Right forelimb (tissue), 1 donor: ENCODE measurements at regions not wholly inside any gene's neighbourhood (a gene's known extent, or its start where the extent isn't known, plus 50 kb on each side); places are given as distances from the start of the nearest gene placed in this dataset.
A peak's percentile ranks its signal among the peaks of the same experiment; 100 is the strongest.

Experiments
- DNase-seq: peaks from one replicate; pipeline ENCODE4 v3.0.0-alpha.2; 2018

DNA sequence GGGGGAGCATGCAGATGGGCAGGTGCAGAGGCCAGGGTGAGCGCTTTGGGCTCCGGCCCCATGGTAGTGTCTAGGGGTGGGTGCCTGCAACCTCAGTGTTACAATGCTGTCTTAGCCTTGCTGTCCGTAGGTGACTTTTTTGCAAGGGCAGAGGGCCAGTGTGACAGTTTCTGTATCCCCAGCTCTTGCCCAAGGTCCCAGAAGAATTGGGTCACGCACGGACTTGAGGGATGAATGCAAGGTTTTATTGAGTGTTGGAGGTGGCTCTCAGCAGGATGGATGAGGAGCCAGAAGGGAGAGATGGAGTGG, 492.5 kb downstream of the AGTPBP1 start:
- DNase-seq = no peak

DNA sequence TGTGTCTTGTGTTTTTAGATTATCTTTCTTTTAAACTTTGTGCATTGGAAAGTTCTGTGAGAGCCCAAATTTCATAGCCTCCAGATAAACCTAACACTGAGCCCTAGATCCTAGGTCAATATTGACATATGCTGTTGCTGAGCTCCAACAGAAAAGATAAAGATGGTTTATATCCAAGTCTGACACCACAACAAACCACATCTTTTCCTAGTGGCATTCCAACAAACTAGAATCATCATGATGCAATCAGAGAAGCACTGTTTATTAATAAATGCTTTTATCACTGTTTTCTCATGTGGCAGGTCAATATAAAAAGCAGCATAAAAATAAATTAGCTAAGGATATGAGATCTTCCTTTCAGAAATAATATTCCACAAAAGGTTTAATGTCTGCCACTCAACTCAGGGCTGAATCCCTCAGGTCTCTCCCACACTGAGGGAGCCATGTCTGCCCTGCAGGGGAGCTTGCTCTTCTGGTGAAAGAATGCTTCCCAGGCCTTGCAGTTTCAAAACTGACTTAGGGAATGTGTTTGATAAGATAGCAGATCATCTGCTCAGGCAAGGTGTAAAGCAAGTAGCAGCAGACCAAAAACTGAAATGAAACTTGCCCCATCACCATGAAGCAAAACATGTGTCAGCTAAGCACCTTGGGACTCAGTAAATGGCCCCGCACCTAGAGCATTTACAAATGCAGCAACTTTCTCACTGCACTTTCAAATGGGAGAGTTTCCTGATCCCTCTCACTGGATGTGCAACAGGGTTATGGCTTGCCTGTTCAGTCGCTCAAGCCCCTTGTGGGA, 493.0 kb downstream of the AGTPBP1 start:
- DNase-seq = no peak

DNA sequence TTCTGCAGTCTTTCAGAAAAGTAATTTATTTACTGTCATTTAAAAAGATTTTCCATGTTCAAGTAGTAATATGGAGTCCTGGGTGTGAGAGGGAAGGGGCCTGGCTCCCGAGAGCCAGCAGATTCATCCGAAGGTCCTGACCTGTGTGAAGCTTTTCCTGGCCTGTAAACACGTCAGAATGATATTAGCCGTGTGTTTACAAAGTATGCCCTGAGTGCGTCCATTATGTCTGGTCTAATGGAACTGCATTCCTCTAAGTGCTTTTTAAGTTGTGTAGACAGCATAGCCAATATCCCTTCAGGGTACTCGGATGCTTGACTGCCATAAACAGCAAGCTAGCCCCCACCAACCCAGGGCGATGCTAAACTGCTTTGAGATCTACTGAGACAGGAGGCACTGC, 495.2 kb downstream of the AGTPBP1 start:
- DNase-seq = no peak

DNA sequence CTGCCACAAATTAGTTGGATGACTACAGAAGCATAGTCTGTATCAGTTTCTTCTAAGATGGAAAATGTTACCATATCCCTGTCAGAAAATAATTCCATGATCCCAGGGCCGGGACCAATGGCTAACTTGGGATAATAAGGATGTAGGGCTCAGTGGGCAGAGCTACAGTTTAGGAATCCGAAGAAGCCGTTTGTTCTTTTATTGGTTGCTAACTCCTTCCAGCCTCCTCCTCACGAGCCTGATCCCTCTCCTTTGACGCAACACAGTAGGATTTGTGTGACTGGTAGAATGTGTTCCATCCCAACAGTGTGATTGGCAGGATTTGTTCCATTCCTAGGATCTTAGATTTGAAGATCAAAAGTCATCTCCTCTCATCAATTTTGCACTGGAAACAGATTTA, 496.9 kb downstream of the AGTPBP1 start:
- no peak for DNase-seq

DNA sequence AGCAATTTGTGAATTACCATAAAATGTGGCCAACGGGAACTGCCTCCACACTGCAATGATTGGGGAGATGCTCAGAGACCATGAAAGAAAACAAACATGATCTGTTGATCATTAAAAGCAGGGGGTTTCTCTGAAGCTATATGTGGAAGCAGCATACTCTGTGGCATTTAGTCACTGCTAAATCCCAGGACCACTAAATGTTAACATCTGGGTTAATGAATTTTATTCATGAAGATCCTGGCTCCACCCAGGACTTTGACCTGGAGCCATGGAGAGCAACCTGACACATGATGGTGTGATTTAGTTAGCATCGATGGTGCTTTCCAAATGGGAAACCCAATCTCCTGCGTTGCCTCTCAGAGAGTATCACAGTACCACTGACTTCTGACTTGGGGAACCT, 497.8 kb downstream of the AGTPBP1 start:
- DNase-seq = no peak

DNA sequence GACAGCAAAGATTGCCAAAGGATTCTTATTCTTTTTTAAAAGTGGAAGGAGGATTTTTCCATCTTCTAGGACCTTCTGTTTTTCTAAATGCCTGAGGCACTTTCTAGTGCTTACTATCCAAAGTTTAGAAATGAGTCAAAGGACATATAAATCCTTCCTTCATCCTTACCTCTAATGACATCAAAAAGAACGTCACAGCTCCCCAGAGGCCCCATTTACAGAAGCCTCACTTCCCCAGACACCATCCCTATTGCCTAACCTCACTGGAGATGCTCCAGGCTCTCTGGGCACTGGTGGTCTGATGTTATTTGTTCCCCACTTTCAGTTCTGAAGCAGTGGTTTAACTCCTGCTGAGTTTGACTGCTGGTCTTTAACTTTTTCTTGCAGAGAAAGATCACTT, 504.3 kb downstream of the AGTPBP1 start:
- DNase-seq = no peak

DNA sequence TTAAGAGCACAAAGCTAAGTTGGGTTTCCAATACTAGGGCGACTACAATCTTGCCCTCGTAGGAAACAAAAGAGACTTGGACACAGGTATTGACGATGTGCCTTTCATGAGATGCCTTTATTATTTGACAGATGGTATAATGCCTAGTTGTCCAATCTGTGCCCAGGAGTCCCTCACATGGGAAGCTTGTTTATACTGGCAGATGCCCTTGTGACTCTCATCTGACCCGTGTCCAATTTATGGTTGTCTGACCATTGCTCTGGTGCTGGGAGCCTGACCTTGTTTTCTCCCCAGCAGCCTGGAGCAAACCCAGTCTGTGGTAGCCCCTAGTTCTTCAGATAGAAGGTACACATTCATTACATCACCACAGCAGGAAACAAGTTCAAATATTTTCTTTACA, 511.7 kb downstream of the AGTPBP1 start:
- DNase-seq = no peak

DNA sequence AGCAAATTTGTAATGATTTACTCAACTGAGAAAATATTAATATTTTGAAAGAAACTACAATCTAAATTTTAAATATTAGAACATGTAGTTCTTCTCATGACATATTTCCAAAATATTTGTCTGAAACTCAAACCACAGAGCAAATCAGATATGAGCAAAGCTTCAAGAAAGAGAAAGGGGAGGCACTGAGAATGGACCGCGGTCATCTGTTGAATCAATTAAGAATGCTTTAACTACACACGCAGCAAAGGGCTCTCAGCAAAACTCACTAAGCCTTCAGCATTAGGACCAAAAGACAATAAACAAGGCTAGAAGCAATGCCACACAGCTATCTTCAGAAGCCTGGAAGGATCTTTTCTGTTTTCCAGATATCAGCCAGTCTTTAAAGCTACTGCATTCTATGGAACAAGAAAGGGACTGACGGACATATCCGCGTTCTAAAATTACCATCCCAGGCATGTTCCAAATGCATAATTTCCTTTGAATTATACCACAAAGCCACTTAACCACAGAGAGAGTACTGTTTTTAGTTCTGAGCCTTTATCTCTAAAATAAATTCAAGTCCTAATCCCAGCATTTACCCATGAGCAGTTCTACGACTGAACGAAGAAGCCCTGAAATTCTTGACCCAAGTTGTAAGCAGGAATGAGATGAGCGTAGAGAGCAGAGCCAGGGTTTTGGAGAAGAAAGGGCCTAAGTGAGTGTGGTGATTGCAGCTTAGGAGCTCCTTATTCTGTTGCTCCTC, 513.5 kb downstream of the AGTPBP1 start:
- no peak for DNase-seq

DNA sequence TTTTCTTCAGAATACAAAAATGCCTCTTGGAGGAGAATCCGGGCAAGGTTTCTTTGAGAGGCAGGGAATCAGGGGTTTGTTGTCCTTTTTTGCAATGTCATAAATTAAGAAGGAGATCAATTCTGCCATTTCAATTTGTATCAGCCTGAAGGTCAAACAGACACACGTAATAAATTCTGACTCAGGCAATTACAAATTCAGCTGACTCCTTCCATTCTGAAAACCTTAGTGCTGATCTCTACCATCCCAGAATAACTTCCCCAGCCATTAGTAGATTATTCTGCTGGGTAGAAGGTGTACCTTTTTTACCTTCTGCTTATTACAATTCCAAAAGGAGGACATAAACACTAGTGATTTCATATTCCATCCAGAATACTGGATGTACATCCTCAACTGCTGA, 516.6 kb downstream of the AGTPBP1 start:
- no peak for DNase-seq

DNA sequence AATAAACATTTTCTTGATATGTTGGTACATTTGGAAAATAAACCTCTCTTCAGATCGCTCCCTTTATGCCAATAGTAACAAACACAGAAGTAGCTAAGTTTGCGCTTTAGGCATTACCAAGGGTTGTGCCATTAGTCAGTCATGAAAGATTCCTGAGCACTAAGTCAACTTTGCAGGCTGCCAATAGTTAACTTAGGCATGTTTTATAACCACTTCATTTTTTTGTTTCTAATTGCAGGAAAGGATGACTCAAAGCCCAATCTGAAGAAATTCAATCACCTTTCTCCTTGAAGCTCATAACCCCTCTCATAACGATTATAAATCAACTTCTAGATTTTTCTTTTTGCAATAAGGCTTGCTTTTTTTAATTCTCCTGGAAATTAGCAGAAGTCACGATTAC, 517.0 kb downstream of the AGTPBP1 start:
- DNase-seq = no peak

DNA sequence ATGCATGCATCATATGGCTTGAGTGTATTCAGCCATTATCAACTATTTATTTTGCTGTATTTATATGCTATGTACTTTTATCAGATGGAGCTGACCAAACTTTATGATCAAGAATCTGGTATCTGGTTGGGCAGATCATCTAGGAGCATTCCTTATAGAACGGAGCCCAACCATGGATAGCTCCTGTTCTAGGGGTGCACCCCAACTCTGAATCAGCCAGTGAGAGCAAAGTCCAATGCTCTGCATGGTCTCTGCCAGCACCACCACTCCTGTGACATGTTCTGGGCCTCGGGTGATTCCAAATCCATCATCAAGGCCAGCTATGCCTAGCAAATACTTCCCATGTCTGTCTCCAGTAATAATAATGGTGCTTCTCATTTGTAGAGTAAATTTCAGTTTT, 517.5 kb downstream of the AGTPBP1 start:
- DNase-seq = no peak

DNA sequence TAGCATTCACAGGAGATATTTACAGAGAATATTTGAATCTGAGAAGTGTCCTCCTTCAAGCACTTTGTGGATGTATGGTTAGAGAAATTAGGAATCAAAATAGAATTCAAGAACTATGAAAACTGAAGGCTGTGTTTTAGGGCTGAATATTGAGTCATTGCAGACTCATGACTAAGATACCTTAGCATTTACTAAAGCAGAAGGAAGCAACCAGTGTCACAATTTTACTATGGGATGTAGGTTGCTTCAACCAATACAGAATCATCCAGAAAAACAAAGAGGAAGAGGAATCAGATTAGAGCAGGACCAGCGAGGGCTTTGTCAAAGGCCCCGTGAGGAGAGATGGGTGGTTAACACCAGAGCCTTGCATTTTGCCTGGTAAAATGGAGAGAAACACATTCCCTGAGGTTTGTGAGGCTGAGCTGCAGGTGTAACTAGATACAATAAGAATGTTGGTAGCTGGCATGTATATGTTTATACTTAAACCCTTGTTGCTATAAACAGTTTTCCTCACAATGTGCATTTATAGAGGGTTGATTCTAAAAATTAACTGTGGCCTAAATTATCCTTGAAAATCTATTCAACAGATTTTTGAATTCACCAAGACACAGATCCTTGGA, 518.1 kb downstream of the AGTPBP1 start:
- DNase-seq = no peak

DNA sequence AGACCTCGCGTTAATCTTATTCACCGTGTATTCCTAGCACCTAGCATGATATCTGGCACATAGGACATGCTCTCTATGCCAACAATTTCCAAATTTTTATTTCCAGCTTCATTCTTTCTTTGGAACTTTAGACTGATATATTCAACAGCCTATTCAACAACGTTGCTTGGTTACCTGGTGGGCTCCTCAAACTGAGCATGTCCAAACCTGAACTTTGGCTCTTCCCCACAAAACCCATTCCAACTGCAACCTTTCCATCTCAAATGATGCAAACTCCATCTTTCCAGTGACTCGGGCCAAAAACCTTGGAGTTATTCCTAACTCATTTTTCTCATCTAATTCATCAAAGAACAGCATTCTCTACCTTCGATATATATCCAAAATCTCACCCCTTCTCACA, 525.2 kb downstream of the AGTPBP1 start:
- DNase-seq = peak; percentile 67

DNA sequence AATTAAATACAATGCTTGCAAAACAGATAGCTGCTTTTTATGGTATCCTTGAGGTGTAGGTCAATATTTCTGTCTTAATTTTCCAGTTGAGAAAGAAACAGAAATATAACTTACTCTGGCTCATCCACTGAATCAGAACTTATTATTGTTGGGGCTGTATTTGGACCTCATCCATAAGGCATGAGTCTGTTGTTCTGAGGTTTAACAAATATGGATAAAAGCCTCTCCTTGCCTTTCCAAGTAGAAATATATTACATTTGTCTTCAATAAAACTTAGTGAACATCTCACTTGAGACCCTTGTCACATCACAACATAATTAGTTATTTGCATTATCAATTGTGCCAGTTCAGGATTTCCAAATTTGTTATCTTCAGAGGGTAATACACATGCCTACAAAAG, 525.8 kb downstream of the AGTPBP1 start:
- DNase-seq = no peak

DNA sequence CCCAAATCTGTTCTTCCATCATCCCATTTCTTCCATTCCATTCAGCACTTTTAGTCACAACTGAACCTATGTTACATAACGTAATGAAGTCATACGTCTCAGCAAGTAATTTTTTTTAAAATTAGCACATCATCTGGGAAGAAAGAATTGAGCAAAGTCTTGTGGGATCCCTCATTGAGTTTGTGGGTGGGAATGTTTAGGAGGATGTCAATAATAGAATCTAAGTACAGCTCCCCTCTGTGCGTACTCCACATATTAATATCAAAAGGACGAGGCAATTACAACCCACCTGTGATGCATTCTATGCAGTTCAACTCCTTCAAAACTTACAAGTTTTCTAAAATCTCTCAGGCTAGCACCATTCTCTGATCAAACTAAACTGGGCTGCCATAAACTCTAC, 526.3 kb downstream of the AGTPBP1 start:
- no peak for DNase-seq

DNA sequence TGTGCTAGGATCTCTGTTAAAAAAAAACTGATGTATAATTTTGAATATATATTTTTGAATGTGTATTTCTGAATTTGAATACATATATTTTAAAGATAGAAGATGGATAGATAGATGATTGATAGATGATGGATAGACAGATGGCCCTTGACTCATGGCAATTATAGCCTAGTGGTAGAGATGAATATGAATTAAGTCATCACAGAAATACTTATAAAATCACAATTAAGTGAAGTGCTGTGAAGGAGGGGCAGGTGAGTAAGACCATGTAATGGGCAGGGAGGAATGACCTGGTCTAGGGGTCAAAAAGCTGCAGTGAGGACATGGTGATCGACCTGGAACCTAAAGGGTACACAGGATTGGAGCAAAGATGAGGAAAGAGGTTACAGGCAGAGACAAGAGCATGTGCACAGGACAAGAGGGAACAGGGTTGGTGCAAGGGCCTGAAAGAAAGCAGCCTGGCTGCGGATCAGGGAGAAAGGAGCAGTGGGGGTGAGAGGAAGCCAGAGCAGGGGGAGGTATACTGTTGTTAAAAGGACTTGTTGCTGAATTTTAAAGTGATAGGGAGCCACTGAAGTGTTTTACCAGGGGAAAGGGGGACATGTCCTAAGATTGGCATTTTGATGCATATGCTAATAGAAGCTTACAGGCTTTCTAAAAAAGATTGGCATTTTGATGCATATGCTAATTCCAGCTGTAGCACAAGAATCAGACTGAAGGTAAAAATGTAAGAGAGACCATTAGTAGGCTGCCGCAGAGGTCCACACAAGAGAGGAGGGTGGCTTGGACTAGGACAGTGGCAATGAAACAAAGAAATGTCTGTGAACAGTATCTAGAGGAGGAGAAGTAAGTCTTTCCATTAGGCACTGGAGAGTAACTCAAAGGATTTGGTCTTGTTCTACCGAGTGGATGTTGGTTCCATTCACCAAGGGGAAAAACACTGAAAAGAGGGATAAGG, 527.8 kb downstream of the AGTPBP1 start:
- DNase-seq = no peak

DNA sequence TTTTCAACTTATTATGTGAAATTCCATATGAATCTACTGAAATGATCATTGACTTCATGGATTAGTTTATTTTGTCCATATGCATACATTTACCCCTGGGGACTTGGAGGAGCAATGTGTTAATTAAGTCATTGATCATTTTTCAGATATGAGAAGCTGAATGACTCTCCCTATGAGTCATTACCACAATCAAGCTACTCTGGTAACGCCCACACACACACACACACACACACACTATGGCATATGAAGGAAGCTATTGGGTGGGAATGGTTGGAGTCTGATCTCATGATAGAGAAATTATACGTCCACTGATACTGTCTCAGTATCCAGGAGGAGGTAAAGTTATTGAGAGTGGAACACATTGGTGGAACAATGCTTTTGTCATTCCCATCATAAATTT, 528.9 kb downstream of the AGTPBP1 start:
- no peak for DNase-seq

DNA sequence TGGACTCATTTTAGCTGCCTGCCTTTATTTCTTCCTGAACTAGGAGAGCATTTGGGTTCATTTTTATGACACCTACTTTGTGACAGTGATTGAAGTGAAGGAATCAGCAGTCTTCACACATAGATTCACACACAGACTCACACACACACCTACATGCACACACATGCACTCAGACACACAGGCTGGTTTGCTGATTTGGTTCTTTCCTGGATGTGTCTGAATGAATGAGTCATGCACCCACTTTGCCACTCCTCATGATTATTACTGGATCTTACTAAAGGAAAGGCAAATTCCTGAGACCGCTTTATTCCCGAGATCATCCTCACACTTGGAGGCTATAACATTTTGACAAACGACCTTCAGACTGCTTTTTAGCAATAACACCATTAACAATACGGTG, 529.5 kb downstream of the AGTPBP1 start:
- DNase-seq = no peak

DNA sequence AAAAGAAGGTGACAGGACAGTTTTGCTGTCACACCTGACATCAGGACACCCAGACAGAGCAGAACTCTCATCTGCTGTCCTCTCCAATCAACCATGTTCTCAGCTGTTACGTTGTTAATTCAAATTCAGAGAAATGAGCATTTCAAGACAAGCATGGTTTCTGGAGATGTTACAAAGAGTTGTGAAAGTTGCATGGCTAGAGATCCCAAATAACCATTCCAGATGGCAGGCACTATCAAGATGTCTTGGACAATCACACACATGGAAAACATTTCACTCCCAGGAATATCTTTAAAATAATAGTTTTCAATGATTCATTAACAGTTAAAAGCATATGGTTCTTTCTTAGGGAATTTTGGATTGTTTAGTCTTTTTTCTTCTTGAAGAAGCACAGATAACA, 533.1 kb downstream of the AGTPBP1 start:
- DNase-seq = no peak

DNA sequence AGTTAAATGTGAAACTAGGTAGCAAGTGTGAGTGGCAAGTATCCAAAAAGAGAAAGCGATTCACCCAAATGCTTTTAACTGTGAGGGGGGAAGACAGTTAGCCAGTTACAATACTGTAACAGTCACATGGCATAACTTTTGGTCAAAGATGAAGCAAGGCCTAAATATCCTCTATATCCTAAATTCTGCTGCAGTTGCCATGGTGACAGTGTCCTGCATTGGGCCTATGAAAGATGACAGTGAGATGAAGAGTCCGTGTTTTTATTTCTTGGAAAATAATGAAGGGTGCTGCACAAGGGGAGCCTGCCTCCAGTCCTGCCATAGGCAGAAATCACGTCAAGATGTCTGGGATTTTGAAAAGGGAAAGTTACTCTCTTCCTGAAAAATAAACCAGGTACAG, 534.6 kb downstream of the NTRK2 start:
- no peak for DNase-seq

DNA sequence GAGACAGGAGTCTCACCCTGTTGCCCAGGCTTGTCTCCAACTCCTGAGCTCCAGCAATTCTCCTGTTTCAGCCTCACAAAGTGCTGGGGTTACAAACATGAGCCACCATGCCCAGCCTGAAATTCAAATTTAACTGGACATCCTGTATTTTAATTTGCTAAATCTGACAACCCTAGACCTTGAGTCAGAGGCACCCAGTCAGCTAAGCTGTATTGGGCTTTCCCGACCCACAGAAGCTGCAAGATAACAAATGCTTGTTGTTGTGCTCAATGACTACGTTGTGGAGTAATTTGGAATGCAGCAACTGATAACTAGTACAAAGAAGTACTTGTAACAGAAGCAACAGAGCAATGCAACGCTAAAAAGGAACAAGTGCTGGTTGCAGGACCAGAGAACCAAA, 533.1 kb downstream of the NTRK2 start:
- DNase-seq = no peak

DNA sequence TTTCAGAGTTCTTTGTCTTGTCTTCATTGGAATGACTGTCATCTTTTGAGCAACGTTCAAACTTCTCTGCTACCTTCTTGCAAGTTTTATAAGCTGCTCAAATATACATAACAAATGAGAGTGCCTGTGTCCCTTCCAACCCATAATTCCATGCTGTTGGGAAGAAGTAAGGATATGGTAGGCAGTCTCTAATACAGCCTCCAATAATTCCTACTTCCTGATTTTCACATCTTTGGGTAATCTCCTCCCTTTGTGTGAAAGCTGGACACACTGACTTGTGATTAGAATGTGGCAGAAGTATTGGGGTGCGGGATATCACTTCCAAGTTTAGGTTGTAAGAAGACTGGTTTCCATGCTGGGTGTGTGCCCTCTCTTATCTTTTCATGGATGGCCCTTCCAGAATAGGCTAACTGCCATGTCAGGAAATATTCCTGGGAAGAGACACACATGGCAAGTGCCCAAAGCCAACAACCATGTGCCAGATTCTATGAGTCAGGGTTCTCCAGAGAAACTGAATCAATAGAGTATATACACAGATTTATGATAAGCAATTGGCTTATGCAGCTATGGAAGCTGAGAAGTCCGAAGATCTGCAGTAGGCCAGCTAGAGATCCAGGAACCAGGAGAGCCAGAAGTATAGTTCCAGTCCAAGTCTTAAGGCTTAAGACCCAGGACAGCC, 531.3 kb downstream of the NTRK2 start:
- no peak for DNase-seq
